Liver (tissue), 8 donors: ENCODE measurements at regions not wholly inside any gene's neighbourhood (a gene's known extent, or its start where the extent isn't known, plus 50 kb on each side); places are given as distances from the start of the nearest gene placed in this dataset.
"Not testable (repeated sequence)": the region's sequence is repeated elsewhere in the genome, so short reads cannot be mapped to it uniquely, and the experiment has no call there.

Experiments
- DNase-seq: peaks from one replicate; pipeline ENCODE4 v3.0.0-alpha.2; 2017; ENCODE audit warnings: low spot score
- H3K27ac ChIP-seq, 2 donors: one replicate each; pipeline ENCODE4 v1.7.0; 2013; ENCODE audit warnings: inconsistent platforms in 2 of 2, low read length in 2 of 2, control low read depth in 1 of 2, low read depth in 1 of 2, mild to moderate bottlenecking in 1 of 2
- H3K27me3 ChIP-seq, 4 donors: one replicate each; pipeline versions ENCODE4 v1.6.1 to v1.7.0; 2013; ENCODE audit warnings: low read length in 3 of 4, inconsistent platforms in 1 of 4, mild to moderate bottlenecking in 1 of 4, moderate library complexity in 1 of 4; ENCODE audit not compliant: control insufficient read depth in 4 of 4, insufficient read depth in 4 of 4
- H3K36me3 ChIP-seq, 4 donors: one replicate each; pipeline versions ENCODE4 v1.6.1 to v1.7.0; 2013; ENCODE audit warnings: low read length in 3 of 4, mild to moderate bottlenecking in 3 of 4, low read depth in 1 of 4, moderate library complexity in 1 of 4; ENCODE audit not compliant: control insufficient read depth in 4 of 4, insufficient read depth in 3 of 4
- H3K4me1 ChIP-seq, 4 donors: one replicate each; pipeline versions ENCODE4 v1.6.1 to v1.7.0; 2013; ENCODE audit warnings: low read length in 3 of 4, mild to moderate bottlenecking in 3 of 4, moderate library complexity in 1 of 4; ENCODE audit not compliant: control insufficient read depth in 4 of 4, insufficient read depth in 4 of 4
- H3K4me3 ChIP-seq, 3 donors: one replicate each; pipeline versions ENCODE4 v1.6.1 to v1.7.0; 2013; ENCODE audit warnings: low read length in 3 of 3, control low read depth in 1 of 3, low read depth in 1 of 3, mild to moderate bottlenecking in 1 of 3
- H3K9ac ChIP-seq, 2 donors: one replicate each; pipeline ENCODE4 v1.7.0; 2013; ENCODE audit warnings: low read length in 2 of 2, mild to moderate bottlenecking in 2 of 2, moderate library complexity in 2 of 2, control low read depth in 1 of 2, low read depth in 1 of 2
- H3K9me3 ChIP-seq, 4 donors: one replicate each; pipeline versions ENCODE4 v1.6.1 to v1.7.0; 2013; ENCODE audit warnings: low read length in 3 of 4; ENCODE audit not compliant: control insufficient read depth in 4 of 4
- EGR1 ChIP-seq, 2 donors: IDR thresholded peaks; 2 replicates each; pipeline ENCODE4 v1.6.1; 2016 to 2018; ENCODE audit warnings: antibody characterized with exemption in 2 of 2, low read depth in 2 of 2
- FOXA1 ChIP-seq: IDR thresholded peaks from 2 replicates; pipeline ENCODE4 v1.6.1; 2016; ENCODE audit warnings: antibody characterized with exemption
- HNF4A ChIP-seq, 2 donors: conservative IDR thresholded peaks; 2 replicates each; pipeline ENCODE4 v1.6.1; 2016; ENCODE audit warnings: antibody characterized with exemption in 2 of 2, mild to moderate bottlenecking in 2 of 2
- JUND ChIP-seq, 2 donors: IDR thresholded peaks; 2 replicates each; pipeline ENCODE4 v1.6.1; 2016; ENCODE audit warnings: antibody characterized with exemption in 2 of 2
- MAX ChIP-seq: IDR thresholded peaks from 2 replicates; pipeline ENCODE4 v1.6.1; 2016; ENCODE audit warnings: antibody characterized with exemption
- NR2F2 ChIP-seq: IDR thresholded peaks from 2 replicates; pipeline ENCODE4 v1.6.1; 2016; ENCODE audit warnings: antibody characterized with exemption
- RAD21 ChIP-seq, 2 donors: IDR thresholded peaks; 2 replicates each; pipeline ENCODE4 v1.6.1; 2016; ENCODE audit warnings: antibody characterized with exemption in 2 of 2, mild to moderate bottlenecking in 2 of 2
- REST ChIP-seq: IDR thresholded peaks from 2 replicates; pipeline ENCODE4 v1.6.1; 2016; ENCODE audit warnings: antibody characterized with exemption, mild to moderate bottlenecking
- RXRA ChIP-seq, 2 donors: IDR thresholded peaks; 2 replicates each; pipeline ENCODE4 v1.6.1; 2017 to 2018; ENCODE audit warnings: antibody characterized with exemption in 2 of 2, mild to moderate bottlenecking in 1 of 2
- SP1 ChIP-seq: IDR thresholded peaks from 2 replicates; pipeline ENCODE4 v1.6.1; 2018; ENCODE audit warnings: antibody characterized with exemption, mild to moderate bottlenecking
- YY1 ChIP-seq: IDR thresholded peaks from 2 replicates; pipeline ENCODE4 v1.6.1; 2016; ENCODE audit warnings: antibody characterized with exemption, mild to moderate bottlenecking
- WGBS: extraction: QIAGEN DNeasy Blood & Tissue Kit; methylation state at CpG from one replicate; pipeline ENCODE4 v1.1.7; 2013; 5-methylcytosine and 5-hydroxymethylcytosine counted together
- TF ChIP-seq, protein P1 (sequence below): fragments of 150-350 bp; IDR thresholded peaks from 2 replicates; pipeline ENCODE4 v1.5.1; 2017; ENCODE audit warnings: improper control_type of control experiment, low read depth, low read length; ENCODE audit not compliant: missing input control
- TF ChIP-seq, protein P2 (sequence below): IDR thresholded peaks from 2 replicates; pipeline ENCODE4 v1.6.1; 2016; ENCODE audit warnings: antibody characterized with exemption
- donor health status: healthy.
- donor health status: healthy.
- donor health status: healthy.
- donor health status: healthy.
- donor health status: healthy.

DNA sequence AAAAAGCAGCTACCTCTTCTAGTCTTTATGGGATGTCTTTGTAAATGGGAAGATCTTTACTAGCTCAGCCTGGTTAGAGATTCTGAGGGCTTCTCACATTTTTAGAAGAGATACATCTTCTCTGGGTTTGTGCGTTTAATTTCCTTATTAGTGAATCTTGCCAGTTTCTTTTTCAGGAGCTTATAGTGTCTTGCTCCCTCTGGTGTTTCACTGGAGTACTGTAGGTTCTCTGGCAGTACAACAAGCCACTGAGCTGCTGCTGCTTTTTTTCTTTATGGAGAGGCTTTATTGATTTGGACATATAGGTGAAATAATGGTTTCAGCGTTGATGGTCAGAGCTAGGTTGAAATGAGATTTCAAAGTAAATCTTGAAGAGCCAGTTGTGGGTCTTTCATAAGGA lies 82.9 kb downstream of the LAS1L start:
- Histone ChIP-seq H3K9me3 (no peaks in the 10 kb centered on the region), H3K9ac (no peak overlapping the region), H3K27ac (no peak overlapping the region), H3K27me3 (no peaks in the 10 kb centered on the region), H3K36me3 (no peaks in the 10 kb centered on the region), H3K4me1 (no peaks in the 10 kb centered on the region), H3K4me3 (no peak overlapping the region)
- DNase-seq, result no peak
- WGBS, result 20% methylated on average over 2 of the region's 2 CpGs
- TF ChIP-seq HNF4A (conservative IDR thresholded peaks at IDR 0.05) (no peak), RAD21 (IDR thresholded peaks at IDR 0.05) (peak; percentile 69 to 82)
- TF ChIP-seq, protein P1, sequence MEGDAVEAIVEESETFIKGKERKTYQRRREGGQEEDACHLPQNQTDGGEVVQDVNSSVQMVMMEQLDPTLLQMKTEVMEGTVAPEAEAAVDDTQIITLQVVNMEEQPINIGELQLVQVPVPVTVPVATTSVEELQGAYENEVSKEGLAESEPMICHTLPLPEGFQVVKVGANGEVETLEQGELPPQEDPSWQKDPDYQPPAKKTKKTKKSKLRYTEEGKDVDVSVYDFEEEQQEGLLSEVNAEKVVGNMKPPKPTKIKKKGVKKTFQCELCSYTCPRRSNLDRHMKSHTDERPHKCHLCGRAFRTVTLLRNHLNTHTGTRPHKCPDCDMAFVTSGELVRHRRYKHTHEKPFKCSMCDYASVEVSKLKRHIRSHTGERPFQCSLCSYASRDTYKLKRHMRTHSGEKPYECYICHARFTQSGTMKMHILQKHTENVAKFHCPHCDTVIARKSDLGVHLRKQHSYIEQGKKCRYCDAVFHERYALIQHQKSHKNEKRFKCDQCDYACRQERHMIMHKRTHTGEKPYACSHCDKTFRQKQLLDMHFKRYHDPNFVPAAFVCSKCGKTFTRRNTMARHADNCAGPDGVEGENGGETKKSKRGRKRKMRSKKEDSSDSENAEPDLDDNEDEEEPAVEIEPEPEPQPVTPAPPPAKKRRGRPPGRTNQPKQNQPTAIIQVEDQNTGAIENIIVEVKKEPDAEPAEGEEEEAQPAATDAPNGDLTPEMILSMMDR, result peak; percentile 56

- H3K4me1 ChIP-seq, result no peaks in the 10 kb centered on the region
- no peak overlapping the region for H3K9ac ChIP-seq
- no peaks in the 10 kb centered on the region for H3K27me3 ChIP-seq
- H3K9me3 ChIP-seq, result no peaks in the 10 kb centered on the region
- no peak for DNase-seq
- H3K27ac ChIP-seq, result no peak overlapping the region
- no peak overlapping the region for H3K4me3 ChIP-seq
- no peaks in the 10 kb centered on the region for H3K36me3 ChIP-seq
- TF ChIP-seq HNF4A (conservative IDR thresholded peaks at IDR 0.05) (no peak), SP1 (no peak), FOXA1 (no peak), NR2F2 (no peak), YY1 (no peak), RAD21 (IDR thresholded peaks at IDR 0.05) (no peak), JUND (IDR thresholded peaks at IDR 0.05) (no peak), RXRA (IDR thresholded peaks at IDR 0.05) (no peak), MAX (no peak), EGR1 (IDR thresholded peaks at IDR 0.05; ENCODE audit: low read depth in 2 of 2) (no peak), REST (no peak)
- TF ChIP-seq, protein P1, result no peak
- TF ChIP-seq, protein P2, sequence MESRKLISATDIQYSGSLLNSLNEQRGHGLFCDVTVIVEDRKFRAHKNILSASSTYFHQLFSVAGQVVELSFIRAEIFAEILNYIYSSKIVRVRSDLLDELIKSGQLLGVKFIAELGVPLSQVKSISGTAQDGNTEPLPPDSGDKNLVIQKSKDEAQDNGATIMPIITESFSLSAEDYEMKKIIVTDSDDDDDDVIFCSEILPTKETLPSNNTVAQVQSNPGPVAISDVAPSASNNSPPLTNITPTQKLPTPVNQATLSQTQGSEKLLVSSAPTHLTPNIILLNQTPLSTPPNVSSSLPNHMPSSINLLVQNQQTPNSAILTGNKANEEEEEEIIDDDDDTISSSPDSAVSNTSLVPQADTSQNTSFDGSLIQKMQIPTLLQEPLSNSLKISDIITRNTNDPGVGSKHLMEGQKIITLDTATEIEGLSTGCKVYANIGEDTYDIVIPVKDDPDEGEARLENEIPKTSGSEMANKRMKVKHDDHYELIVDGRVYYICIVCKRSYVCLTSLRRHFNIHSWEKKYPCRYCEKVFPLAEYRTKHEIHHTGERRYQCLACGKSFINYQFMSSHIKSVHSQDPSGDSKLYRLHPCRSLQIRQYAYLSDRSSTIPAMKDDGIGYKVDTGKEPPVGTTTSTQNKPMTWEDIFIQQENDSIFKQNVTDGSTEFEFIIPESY, result no peak
- 96% methylated on average over 2 of the region's 2 CpGs for WGBS
These were observed 114.4 kb downstream of the LAS1L start for GRCh38 chrX:65420154-65420553.

DNA sequence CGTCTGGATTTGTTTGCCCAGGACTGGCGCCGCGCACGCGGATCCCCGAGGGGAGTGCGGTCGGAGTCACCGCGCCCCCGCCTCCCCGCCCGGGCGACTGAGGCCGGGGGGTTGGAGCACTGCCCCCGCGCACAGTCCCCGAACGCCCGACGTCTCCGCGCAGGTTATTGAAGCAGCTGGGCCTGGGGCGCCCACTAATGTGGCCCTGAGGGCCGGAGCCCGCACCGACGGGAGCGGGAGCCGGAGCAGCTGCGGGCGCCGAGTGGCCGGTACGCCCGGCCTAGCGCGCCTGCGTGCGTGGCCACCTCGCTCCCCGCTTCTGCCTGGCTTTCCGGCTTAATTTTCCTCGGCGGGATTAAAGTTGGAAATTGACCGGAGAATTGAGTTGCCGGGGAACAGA lies 126.9 kb downstream of the LAS1L start:
- not testable (repeated sequence) for H3K27ac ChIP-seq, DNase-seq, H3K36me3 ChIP-seq, H3K9me3 ChIP-seq, H3K27me3 ChIP-seq, H3K9ac ChIP-seq, H3K4me1 ChIP-seq
- WGBS, result 6% methylated on average over 48 of the region's 48 CpGs
- peak overlapping the region in 1 of 3 donors; percentile 34 for H3K4me3 ChIP-seq
